Uterus (tissue), 3 donors: ENCODE measurements at regions not wholly inside any gene's neighbourhood (a gene's known extent, or its start where the extent isn't known, plus 50 kb on each side); places are given as distances from the start of the nearest gene placed in this dataset.

Experiments
- DNase-seq, 2 donors: peaks; one replicate each; pipeline ENCODE4 v3.0.0-alpha.2; 2019 to 2020
- H3K27ac ChIP-seq, 2 donors: fragments of 200-600 bp; sonication (generic); 1 replicate in 1 of 2; 2 replicates in 1 of 2; pipeline ENCODE4 v1.5.1; 2016 to 2018
- H3K27me3 ChIP-seq, 2 donors: fragments of 200-600 bp; sonication (generic); one replicate each; pipeline ENCODE4 v1.5.1; 2018 to 2019; ENCODE audit warnings: control low read depth in 1 of 2
- H3K36me3 ChIP-seq, 2 donors: fragments of 200-600 bp; sonication (generic); one replicate each; pipeline ENCODE4 v1.5.1; 2019; ENCODE audit warnings: control low read depth in 1 of 2
- H3K4me1 ChIP-seq, 2 donors: fragments of 200-600 bp; sonication (generic); one replicate each; pipeline ENCODE4 v1.5.1; 2018 to 2019; ENCODE audit warnings: control low read depth in 1 of 2
- H3K4me3 ChIP-seq, 2 donors: fragments of 200-600 bp; sonication (generic); 1 replicate in 1 of 2; 2 replicates in 1 of 2; pipeline ENCODE4 v1.5.1; 2018 to 2019; ENCODE audit warnings: mild to moderate bottlenecking in 1 of 2
- H3K9me3 ChIP-seq, 2 donors: fragments of 200-600 bp; sonication (generic); one replicate each; pipeline ENCODE4 v1.5.1; 2019; ENCODE audit warnings: control low read depth in 1 of 2
- POLR2A ChIP-seq, 2 donors: fragments of 450-650 bp; IDR thresholded peaks; one replicate each; pipeline ENCODE4 v1.6.1; 2016; ENCODE audit warnings: antibody characterized with exemption in 2 of 2, mild to moderate bottlenecking in 1 of 2, moderate library complexity in 1 of 2
- intact Hi-C: fragments of 100-400 bp; cut with DNase I; formaldehyde crosslinking; loops from one replicate; pipeline ENCODE4 v1.15.1; 2023; ENCODE audit warnings: low total_unique reads
- TF ChIP-seq, protein P1 (sequence below), 4 experiments: fragments of 200-600 bp in 2 of 4; fragments of 450-650 bp in 2 of 4; sonication (generic) in 2 of 4; IDR thresholded peaks; one replicate each; pipeline ENCODE4 v1.5.1; 2016 to 2019; ENCODE audit warnings: antibody characterized with exemption in 4 of 4, mild to moderate bottlenecking in 2 of 4, moderate library complexity in 1 of 4
- donor health status: DM: yes; HTN: yes; CAD: no.

DNA sequence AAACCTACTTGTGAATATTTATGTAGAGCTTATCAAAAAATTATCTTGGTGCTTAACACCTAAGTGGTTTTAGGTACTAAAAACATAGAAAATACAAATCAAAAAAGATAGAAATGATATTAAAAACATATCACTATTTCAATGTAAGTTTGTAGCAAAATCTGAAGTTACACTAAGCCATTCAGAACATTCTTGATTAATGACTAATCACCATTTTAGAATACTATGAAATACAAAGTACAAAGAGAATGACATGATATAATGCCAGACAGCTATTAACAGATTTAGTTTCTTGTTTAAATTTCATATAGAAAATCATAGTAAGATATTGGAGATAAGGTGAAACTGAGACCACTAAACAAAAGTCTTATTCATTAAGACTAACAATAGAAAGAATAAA is 169.7 kb upstream of the AGTR1 start:
- Histone ChIP-seq H3K27me3 (no peaks in the 10 kb centered on the region), H3K27ac (no peak overlapping the region), H3K4me1 (no peaks in the 10 kb centered on the region), H3K36me3 (no peaks in the 10 kb centered on the region), H3K4me3 (no peak overlapping the region), H3K9me3 (no peaks in the 10 kb centered on the region)
- no peak for DNase-seq
- TF ChIP-seq, protein P1, sequence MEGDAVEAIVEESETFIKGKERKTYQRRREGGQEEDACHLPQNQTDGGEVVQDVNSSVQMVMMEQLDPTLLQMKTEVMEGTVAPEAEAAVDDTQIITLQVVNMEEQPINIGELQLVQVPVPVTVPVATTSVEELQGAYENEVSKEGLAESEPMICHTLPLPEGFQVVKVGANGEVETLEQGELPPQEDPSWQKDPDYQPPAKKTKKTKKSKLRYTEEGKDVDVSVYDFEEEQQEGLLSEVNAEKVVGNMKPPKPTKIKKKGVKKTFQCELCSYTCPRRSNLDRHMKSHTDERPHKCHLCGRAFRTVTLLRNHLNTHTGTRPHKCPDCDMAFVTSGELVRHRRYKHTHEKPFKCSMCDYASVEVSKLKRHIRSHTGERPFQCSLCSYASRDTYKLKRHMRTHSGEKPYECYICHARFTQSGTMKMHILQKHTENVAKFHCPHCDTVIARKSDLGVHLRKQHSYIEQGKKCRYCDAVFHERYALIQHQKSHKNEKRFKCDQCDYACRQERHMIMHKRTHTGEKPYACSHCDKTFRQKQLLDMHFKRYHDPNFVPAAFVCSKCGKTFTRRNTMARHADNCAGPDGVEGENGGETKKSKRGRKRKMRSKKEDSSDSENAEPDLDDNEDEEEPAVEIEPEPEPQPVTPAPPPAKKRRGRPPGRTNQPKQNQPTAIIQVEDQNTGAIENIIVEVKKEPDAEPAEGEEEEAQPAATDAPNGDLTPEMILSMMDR (IDR thresholded peaks at IDR 0.05) = no peak
- no peak for TF ChIP-seq POLR2A (IDR thresholded peaks at IDR 0.05)
- intact Hi-C loops = no loop called here

DNA sequence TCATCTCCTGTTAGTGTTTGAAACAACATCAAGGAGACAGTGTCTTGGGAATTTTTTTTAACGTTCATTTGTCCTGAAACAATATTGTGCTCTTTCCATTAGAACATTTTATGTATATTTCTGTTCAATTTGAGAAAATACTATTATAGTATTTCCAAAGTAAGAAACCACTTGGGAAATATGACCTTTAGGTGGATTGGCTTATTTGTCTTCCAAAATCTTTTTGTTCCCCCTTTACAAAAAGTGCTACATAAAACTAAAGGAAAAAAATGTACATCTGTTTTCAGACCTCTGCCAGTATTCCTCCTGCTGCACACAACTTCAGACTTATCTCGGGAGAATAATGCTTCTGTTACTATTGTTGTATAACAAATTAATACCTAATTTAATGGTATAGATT is 165.9 kb upstream of the AGTR1 start:
- no peaks in the 10 kb centered on the region for H3K36me3 ChIP-seq
- H3K27me3 ChIP-seq = no peaks in the 10 kb centered on the region
- DNase-seq = no peak
- H3K4me3 ChIP-seq = no peak overlapping the region
- no peak for TF ChIP-seq POLR2A (IDR thresholded peaks at IDR 0.05)
- TF ChIP-seq, protein P1 (IDR thresholded peaks at IDR 0.05) = no peak
- intact Hi-C loops = no loop called here
- H3K9me3 ChIP-seq = no peaks in the 10 kb centered on the region
- H3K27ac ChIP-seq = no peak overlapping the region
- H3K4me1 ChIP-seq = no peaks in the 10 kb centered on the region

DNA sequence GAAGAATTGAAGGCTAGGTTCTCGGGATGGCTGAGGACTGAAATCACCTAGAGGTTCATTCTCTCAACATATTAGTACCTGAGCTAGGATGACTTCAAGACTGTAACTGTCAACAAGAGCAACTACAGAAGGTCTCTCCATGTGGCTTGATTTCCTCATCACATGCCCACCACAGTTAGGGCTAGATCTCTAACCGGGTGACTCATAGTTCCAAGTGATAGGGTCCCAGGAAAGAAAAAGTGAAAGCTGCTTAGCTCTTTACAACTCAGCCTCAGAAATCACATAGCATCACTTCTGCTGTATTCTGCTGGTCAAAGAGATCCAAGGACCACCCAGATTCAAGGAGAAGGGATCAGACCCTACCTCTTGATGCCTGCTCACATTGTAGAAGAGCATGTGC is 165.4 kb upstream of the AGTR1 start:
- no peaks in the 10 kb centered on the region for H3K36me3 ChIP-seq
- no peaks in the 10 kb centered on the region for H3K9me3 ChIP-seq
- H3K4me1 ChIP-seq = no peaks in the 10 kb centered on the region
- no peak overlapping the region for H3K4me3 ChIP-seq
- no peak for DNase-seq
- TF ChIP-seq POLR2A (IDR thresholded peaks at IDR 0.05) = no peak
- TF ChIP-seq, protein P1 (IDR thresholded peaks at IDR 0.05) = no peak
- intact Hi-C loops = no loop called here
- H3K27me3 ChIP-seq = no peaks in the 10 kb centered on the region
- H3K27ac ChIP-seq = no peak overlapping the region

DNA sequence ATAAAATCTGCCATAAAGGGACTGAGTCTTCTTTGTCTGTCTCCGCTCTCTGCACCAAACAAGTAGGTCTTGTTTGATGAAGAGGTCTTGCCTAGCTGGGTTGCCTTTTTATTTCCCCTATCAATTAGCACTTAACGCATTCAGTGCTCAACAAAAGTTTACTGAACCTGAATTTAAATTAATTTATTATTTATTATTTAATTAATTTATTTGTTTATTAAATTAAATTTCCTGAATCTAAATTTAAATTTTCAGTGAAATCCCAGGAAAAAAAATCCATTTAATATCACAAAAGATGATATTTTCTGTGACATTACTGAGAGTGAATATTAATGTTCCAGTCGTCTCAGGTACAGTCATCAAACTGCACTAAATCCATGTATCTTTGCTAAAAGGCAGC is 164.9 kb upstream of the AGTR1 start:
- Histone ChIP-seq H3K36me3 (no peaks in the 10 kb centered on the region), H3K9me3 (no peaks in the 10 kb centered on the region), H3K4me1 (no peaks in the 10 kb centered on the region), H3K27ac (no peak overlapping the region), H3K27me3 (no peaks in the 10 kb centered on the region), H3K4me3 (no peak overlapping the region)
- intact Hi-C loops = no loop called here
- DNase-seq = no peak
- TF ChIP-seq POLR2A (IDR thresholded peaks at IDR 0.05) = no peak
- TF ChIP-seq, protein P1 (IDR thresholded peaks at IDR 0.05) = no peak

DNA sequence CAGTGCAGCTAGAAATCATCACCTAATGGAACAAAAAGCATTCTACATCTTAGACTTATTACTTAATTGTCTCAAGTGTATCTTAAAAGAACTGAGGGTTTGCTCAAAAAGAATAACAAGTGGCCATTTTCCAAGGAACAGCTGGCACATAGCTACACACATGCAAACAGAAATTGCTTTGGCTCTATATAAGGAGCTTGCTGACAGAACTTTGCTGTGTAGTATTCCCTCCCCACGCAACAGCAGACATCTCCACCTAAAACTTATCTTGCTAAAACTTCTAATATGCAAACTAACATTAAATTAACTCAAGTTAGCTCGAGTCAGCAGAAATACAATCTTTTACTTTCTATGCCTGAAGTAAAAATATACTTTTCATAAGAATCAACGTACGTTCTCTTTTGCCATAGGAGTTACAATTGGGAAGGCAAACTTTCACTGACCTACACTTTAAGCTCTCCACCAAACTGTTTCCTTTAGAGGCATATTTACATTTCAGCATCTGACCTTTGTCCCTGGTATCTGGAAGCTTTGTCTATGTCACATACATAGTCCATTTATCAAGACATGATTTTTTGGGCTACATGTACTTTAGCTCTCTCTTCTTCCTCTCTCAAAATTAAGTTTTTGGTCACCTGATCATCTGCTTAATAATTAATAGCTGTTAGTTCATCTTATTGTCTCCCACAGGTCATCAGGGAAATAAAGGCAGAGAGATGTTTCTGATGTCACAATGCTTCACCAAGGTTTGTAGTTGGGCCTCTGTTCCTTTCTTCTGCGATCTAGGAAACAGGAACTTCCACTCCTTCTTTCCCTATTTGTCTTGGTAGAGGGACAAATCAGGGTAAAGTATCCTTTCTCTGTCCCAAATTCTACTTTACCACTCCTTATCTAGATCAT is 163.4 kb upstream of the AGTR1 start:
- H3K27ac ChIP-seq = no peak overlapping the region
- TF ChIP-seq, protein P1 (IDR thresholded peaks at IDR 0.05) = no peak
- H3K27me3 ChIP-seq = no peaks in the 10 kb centered on the region
- no peak overlapping the region for H3K4me3 ChIP-seq
- DNase-seq = no peak
- intact Hi-C loops = no loop called here
- H3K9me3 ChIP-seq = no peaks in the 10 kb centered on the region
- H3K4me1 ChIP-seq = no peaks in the 10 kb centered on the region
- H3K36me3 ChIP-seq = no peaks in the 10 kb centered on the region
